ENCODE measurements at regions not wholly inside any gene's neighbourhood (a gene's known extent, or its start where the extent isn't known, plus 50 kb on each side); places are given as distances from the start of the nearest gene placed in this dataset.

DNA sequence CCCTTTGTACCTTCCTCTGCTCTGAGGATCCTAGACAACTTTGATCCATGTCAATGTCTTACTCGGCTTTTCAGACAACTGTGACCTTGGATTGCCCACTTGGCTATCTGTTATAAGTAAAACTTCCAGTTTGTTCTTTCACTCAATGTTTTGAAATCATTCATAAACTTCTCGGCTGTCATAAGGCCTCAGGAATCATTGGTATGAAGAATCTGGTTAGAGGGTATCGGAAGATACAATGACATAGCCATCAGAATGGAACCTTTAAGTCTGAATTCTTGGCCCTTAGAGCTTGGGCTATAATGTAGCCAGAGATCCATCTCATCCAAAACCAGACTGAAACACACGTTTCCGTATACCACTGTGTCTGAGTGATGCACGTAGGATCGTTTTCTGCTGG, 59.0 kb upstream of the WDR1 start (continued):
- TF ChIP-seq, protein P1, sequence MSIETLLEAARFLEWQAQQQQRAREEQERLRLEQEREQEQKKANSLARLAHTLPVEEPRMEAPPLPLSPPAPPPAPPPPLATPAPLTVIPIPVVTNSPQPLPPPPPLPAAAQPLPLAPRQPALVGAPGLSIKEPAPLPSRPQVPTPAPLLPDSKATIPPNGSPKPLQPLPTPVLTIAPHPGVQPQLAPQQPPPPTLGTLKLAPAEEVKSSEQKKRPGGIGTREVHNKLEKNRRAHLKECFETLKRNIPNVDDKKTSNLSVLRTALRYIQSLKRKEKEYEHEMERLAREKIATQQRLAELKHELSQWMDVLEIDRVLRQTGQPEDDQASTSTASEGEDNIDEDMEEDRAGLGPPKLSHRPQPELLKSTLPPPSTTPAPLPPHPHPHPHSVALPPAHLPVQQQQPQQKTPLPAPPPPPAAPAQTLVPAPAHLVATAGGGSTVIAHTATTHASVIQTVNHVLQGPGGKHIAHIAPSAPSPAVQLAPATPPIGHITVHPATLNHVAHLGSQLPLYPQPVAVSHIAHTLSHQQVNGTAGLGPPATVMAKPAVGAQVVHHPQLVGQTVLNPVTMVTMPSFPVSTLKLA (IDR thresholded peaks at IDR 0.05), result no peak
- no peak for TF ChIP-seq ZNF549 (CRISPR knock-in tag; IDR thresholded peaks at IDR 0.05)
- TF ChIP-seq, protein P2, sequence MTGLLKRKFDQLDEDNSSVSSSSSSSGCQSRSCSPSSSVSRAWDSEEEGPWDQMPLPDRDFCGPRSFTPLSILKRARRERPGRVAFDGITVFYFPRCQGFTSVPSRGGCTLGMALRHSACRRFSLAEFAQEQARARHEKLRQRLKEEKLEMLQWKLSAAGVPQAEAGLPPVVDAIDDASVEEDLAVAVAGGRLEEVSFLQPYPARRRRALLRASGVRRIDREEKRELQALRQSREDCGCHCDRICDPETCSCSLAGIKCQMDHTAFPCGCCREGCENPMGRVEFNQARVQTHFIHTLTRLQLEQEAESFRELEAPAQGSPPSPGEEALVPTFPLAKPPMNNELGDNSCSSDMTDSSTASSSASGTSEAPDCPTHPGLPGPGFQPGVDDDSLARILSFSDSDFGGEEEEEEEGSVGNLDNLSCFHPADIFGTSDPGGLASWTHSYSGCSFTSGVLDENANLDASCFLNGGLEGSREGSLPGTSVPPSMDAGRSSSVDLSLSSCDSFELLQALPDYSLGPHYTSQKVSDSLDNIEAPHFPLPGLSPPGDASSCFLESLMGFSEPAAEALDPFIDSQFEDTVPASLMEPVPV (CRISPR knock-in tag; IDR thresholded peaks at IDR 0.05), result no peak
- TF ChIP-seq ZNF616 (CRISPR knock-in tag; IDR thresholded peaks at IDR 0.05; ENCODE audit: low read depth), result no peak
- TF ChIP-seq ZNF614 (CRISPR knock-in tag; IDR thresholded peaks at IDR 0.05; ENCODE audit: borderline replicate concordance), result no peak

DNA sequence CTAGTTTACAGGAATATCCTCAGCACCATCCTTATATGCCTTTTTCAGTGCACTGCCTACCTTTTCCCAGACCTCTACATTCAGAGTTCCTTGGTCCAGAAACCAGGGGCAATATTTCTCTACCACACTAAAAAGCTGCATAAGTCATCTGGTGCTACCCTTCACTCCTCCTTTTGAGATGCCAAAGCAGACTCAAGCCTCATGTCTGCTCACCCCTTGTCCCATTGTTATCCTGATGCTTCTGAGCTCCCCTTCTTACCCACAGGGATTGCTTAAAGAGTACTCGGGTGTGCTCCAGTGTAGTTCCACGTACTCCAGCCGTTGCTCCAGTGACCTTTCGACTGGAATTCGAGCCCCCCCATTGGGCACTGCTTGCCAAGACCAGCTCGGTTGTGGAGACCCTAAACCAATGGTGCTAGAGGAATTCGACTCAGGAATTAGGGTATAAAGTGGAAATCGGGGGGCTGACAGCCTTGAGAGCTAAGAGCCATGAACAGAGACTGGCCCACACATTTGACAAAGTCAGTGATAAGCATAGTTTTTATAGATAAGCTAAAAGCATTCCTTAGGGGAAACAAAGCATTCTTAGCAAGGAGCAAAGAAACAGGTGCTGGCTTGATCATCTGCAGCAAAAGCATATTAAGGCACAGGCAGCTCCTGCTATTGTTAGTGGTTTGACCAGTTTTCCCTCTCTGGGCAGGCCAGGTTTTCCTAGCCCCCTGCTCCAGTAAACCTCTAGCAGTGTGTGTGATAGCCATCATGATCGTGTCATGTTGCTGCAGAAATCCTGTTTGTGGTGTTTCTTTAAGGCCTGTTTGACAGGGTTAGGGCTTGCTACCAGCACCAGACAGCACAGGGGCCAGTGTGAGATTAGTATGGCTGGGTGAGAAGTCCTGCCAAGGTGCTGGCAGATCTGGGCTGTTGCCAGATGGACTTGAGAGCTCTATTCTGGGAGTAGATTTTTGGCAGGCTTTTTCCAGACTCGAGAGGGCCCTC, 57.5 kb upstream of the WDR1 start:
- CTCF ChIA-PET (ENCODE audit: low intra/inter-chr PET ratio, low total read pairs), result no interaction called here
- Histone ChIP-seq H3K4me3 (replicated peaks in 1 of 3; ENCODE audit: insufficient read depth in 1 of 3, low read depth in 2 of 3, low read length in 3 of 3) (no peak overlapping the region), H3K79me2 (ENCODE audit: insufficient read depth, low read length) (no peaks in the 10 kb centered on the region), H4K20me1 (ENCODE audit: insufficient read depth, low read length) (no peaks in the 10 kb centered on the region), H3K4me1 (ENCODE audit: insufficient read depth, low read length) (no peaks in the 10 kb centered on the region), H3K9ac (ENCODE audit: insufficient read depth, low read depth, low read length) (no peak overlapping the region), H3K27ac (ENCODE audit: extremely low read length, insufficient read depth, low read length) (no peak overlapping the region), H3K27me3 (ENCODE audit: control insufficient read depth in 1 of 2, insufficient read depth in 2 of 2, low read length in 2 of 2) (peaks cover 0 to 1% of the 10 kb centered on the region in 2 experiments; a peak in 1 of 5 replicates), H2AFZ (ENCODE audit: low read length) (no peak overlapping the region), H3K9me3 (ENCODE audit: low read length) (no peaks in the 10 kb centered on the region), H3K4me2 (ENCODE audit: low read depth, low read length) (no peak overlapping the region), H3K36me3 (replicated peaks in 1 of 2; ENCODE audit: control insufficient read depth in 1 of 2, insufficient read depth in 2 of 2, low read length in 2 of 2) (no peaks in the 10 kb centered on the region)
- WGBS (ENCODE audit: low lambda C conversion rate), result 2% methylated on average over 10 of the region's 10 CpGs
- POLR2A ChIA-PET, result no interaction called here
- no TSS peak for BruUV-seq (replicated peaks)
- in situ Hi-C loops (cut with HindIII; ENCODE audit: extremely low pct_ligation_motif_present, low pct_unique_long_range_greater_than_20kb), result loop anchor here (25.0 kb wide), 1 partner anchor 1238 kb away; no protein-coding TSS in a partner anchor
- FAIRE-seq, result no peak
- intact Hi-C loops (cut with micrococcal nuclease; ENCODE audit: unreplicated experiment), result no loop called here
- DNase-seq (ENCODE audit: low spot score), result no peak
- ATAC-seq, result no peak
- no peak for TF ChIP-seq SALL2 (CRISPR knock-in tag; IDR thresholded peaks at IDR 0.05)
- TF ChIP-seq ZNF367 (CRISPR knock-in tag; IDR thresholded peaks at IDR 0.05; ENCODE audit: borderline replicate concordance), result no peak
- no peak for TF ChIP-seq SOX5 (CRISPR knock-in tag; IDR thresholded peaks at IDR 0.05; ENCODE audit: borderline replicate concordance)
- TF ChIP-seq PPARG (CRISPR knock-in tag; conservative IDR thresholded peaks at IDR 0.05), result no peak
- no peak for TF ChIP-seq ZBTB42 (CRISPR knock-in tag; IDR thresholded peaks at IDR 0.05)
- TF ChIP-seq MXI1 (IDR thresholded peaks at IDR 0.05; ENCODE audit: borderline replicate concordance, low read depth, low read length), result no peak
- TF ChIP-seq RFX1 (IDR thresholded peaks at IDR 0.05), result no peak
- TF ChIP-seq, protein P3, sequence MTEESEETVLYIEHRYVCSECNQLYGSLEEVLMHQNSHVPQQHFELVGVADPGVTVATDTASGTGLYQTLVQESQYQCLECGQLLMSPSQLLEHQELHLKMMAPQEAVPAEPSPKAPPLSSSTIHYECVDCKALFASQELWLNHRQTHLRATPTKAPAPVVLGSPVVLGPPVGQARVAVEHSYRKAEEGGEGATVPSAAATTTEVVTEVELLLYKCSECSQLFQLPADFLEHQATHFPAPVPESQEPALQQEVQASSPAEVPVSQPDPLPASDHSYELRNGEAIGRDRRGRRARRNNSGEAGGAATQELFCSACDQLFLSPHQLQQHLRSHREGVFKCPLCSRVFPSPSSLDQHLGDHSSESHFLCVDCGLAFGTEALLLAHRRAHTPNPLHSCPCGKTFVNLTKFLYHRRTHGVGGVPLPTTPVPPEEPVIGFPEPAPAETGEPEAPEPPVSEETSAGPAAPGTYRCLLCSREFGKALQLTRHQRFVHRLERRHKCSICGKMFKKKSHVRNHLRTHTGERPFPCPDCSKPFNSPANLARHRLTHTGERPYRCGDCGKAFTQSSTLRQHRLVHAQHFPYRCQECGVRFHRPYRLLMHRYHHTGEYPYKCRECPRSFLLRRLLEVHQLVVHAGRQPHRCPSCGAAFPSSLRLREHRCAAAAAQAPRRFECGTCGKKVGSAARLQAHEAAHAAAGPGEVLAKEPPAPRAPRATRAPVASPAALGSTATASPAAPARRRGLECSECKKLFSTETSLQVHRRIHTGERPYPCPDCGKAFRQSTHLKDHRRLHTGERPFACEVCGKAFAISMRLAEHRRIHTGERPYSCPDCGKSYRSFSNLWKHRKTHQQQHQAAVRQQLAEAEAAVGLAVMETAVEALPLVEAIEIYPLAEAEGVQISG (CRISPR knock-in tag; IDR thresholded peaks at IDR 0.05), result no peak
- no peak for TF ChIP-seq ZNF776 (CRISPR knock-in tag; IDR thresholded peaks at IDR 0.05)
- no peak for TF ChIP-seq MBD4 (IDR thresholded peaks at IDR 0.05; ENCODE audit: borderline replicate concordance, low read length)
